ENCODE measurements at regions not wholly inside any gene's neighbourhood (a gene's known extent, or its start where the extent isn't known, plus 50 kb on each side); places are given as distances from the start of the nearest gene placed in this dataset.

DNA sequence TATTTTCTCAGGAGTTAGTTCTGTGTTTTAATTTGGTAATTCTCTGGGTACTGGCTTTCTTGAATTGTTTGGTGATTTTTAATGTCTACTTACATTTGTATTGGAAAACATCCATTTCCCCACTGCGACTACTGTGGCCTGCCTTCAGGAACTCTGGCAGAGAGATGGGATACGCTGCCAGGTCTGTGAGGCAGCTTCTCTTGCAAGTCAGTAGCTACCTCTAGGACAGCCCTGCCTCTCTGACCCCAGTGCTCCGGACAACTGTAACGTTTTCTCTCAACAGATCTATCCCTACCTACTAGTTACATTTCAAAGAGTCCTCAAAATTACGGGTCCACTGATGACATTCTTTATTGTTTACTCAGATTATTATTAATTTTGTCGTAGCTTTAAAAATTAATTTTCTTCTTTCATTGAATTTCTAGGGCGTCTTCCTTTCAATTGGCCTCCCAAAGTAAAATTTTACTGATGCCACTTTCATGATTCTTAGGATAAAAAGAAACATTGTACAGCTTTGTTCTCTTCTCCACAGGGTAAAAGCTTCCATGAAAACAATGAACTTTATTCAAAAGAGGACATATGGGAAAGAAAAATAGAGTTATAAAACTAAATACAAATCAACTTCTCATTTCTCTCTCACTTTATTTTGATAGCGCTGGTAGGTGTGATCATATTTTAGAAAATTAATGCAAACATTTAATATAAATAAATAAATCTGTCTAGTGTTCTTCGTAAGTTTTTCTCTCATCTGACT, 123.2 kb upstream of the GOLGA8J start:
- Histone ChIP-seq H3K9me3 (no peaks in the 10 kb centered on the region), H3K27ac (no peak overlapping the region), H3K27me3 (no peaks in the 10 kb centered on the region), H3K4me1 (no peaks in the 10 kb centered on the region), H3K4me3 (no peak overlapping the region), H3K36me3 (no peaks in the 10 kb centered on the region)
- 79 to 83% methylated on average over 9 of the region's 9 CpGs for WGBS, 2 donors
- DNase-seq: no peak
- TF ChIP-seq EP300 (IDR thresholded peaks at IDR 0.05): no peak
- no peak for TF ChIP-seq POLR2AphosphoS5 (IDR thresholded peaks at IDR 0.05)
- TF ChIP-seq CTCF (IDR thresholded peaks at IDR 0.05): no peak
- TF ChIP-seq POLR2A (IDR thresholded peaks at IDR 0.05): no peak
- intact Hi-C loops (cut with DNase I): no loop called here

DNA sequence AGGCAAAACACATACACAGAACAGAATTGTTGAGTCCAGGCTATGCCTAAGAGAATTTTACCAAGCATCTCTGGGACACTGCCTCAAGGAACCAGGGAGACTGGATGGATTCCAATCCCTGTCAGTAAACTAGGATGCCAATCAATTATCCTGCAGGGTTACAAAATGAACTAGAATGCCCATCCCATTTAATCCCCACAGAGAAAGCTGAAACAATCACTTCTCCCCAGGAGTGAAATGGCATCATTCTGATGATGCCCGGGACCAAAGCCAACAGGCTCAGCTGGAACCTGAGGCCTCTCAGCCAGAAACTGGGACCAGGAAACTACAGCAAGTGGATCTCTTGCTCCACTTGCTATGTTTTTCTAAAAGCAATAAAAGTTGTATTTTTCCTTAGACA, 130.0 kb upstream of the TJP1 start:
- no peaks in the 10 kb centered on the region for H3K4me1 ChIP-seq
- no peaks in the 10 kb centered on the region for H3K36me3 ChIP-seq
- 15 to 72% methylated on average over 1 of the region's 1 CpG for WGBS, 2 donors
- intact Hi-C loops (cut with DNase I): no loop called here
- no peak overlapping the region for H3K27ac ChIP-seq
- H3K27me3 ChIP-seq: no peaks in the 10 kb centered on the region
- no peak overlapping the region for H3K4me3 ChIP-seq
- H3K9me3 ChIP-seq: no peaks in the 10 kb centered on the region
- no peak for DNase-seq
- no peak for TF ChIP-seq POLR2A (IDR thresholded peaks at IDR 0.05)
- TF ChIP-seq EP300 (IDR thresholded peaks at IDR 0.05): no peak
- no peak for TF ChIP-seq CTCF (IDR thresholded peaks at IDR 0.05)
- TF ChIP-seq POLR2AphosphoS5 (IDR thresholded peaks at IDR 0.05): no peak

GRCh38 chr15:29945943-29946596, 123.8 kb upstream of the TJP1 start:
- 73 to 84% methylated on average over 9 of the region's 9 CpGs for WGBS, 2 donors
- Histone ChIP-seq H3K27ac (no peak overlapping the region), H3K4me1 (no peaks in the 10 kb centered on the region), H3K36me3 (no peaks in the 10 kb centered on the region), H3K9me3 (no peaks in the 10 kb centered on the region), H3K27me3 (no peaks in the 10 kb centered on the region), H3K4me3 (no peak overlapping the region)
- no peak for TF ChIP-seq POLR2A (IDR thresholded peaks at IDR 0.05)
- no peak for TF ChIP-seq EP300 (IDR thresholded peaks at IDR 0.05)
- TF ChIP-seq POLR2AphosphoS5 (IDR thresholded peaks at IDR 0.05): no peak
- TF ChIP-seq CTCF (IDR thresholded peaks at IDR 0.05): no peak
- no peak for DNase-seq
- intact Hi-C loops (cut with DNase I): loop anchor here (10.0 kb wide), 1 partner anchor 129 kb away; no protein-coding TSS in a partner anchor

GRCh38 chr15:29944925-29945324, 122.7 kb upstream of the TJP1 start:
- Histone ChIP-seq H3K9me3 (no peaks in the 10 kb centered on the region), H3K27ac (no peak overlapping the region), H3K36me3 (no peaks in the 10 kb centered on the region), H3K4me1 (no peaks in the 10 kb centered on the region), H3K4me3 (no peak overlapping the region), H3K27me3 (no peaks in the 10 kb centered on the region)
- no peak for DNase-seq
- TF ChIP-seq POLR2A (IDR thresholded peaks at IDR 0.05): no peak
- no peak for TF ChIP-seq EP300 (IDR thresholded peaks at IDR 0.05)
- TF ChIP-seq CTCF (IDR thresholded peaks at IDR 0.05): no peak
- no peak for TF ChIP-seq POLR2AphosphoS5 (IDR thresholded peaks at IDR 0.05)
- intact Hi-C loops (cut with DNase I): loop anchor here (10.0 kb wide), 1 partner anchor 130 kb away; no protein-coding TSS in a partner anchor
- 86 to 91% methylated on average over 2 of the region's 2 CpGs for WGBS, 2 donors

Data from sigmoid colon (tissue), 6 donors.